ENCODE measurements at regions not wholly inside any gene's neighbourhood (a gene's known extent, or its start where the extent isn't known, plus 50 kb on each side); places are given as distances from the start of the nearest gene placed in this dataset.

GRCh38 chr1:229056046-229056445, 214.9 kb upstream of the RAB4A start:
- Histone ChIP-seq H3K4me3 (IDR thresholded peaks at IDR 0.05; ENCODE audit: insufficient read depth, low read depth, low read length) (no peak overlapping the region), H3K4me2 (no peak overlapping the region), H4K20me1 (ENCODE audit: insufficient read depth) (no peaks in the 10 kb centered on the region), H2AFZ (ENCODE audit: low read depth) (no peak overlapping the region), H3K4me1 (ENCODE audit: low read depth, poor library complexity, severe bottlenecking) (no peaks in the 10 kb centered on the region), H3K27me3 (ENCODE audit: insufficient read depth, low read depth) (no peaks in the 10 kb centered on the region), H3K27ac (no peak overlapping the region), H3K79me2 (ENCODE audit: insufficient read depth, low read depth) (no peaks in the 10 kb centered on the region), H3K9ac (no peak overlapping the region), H3K36me3 (ENCODE audit: insufficient read depth) (no peaks in the 10 kb centered on the region)
- TF ChIP-seq, protein P1, sequence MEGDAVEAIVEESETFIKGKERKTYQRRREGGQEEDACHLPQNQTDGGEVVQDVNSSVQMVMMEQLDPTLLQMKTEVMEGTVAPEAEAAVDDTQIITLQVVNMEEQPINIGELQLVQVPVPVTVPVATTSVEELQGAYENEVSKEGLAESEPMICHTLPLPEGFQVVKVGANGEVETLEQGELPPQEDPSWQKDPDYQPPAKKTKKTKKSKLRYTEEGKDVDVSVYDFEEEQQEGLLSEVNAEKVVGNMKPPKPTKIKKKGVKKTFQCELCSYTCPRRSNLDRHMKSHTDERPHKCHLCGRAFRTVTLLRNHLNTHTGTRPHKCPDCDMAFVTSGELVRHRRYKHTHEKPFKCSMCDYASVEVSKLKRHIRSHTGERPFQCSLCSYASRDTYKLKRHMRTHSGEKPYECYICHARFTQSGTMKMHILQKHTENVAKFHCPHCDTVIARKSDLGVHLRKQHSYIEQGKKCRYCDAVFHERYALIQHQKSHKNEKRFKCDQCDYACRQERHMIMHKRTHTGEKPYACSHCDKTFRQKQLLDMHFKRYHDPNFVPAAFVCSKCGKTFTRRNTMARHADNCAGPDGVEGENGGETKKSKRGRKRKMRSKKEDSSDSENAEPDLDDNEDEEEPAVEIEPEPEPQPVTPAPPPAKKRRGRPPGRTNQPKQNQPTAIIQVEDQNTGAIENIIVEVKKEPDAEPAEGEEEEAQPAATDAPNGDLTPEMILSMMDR (conservative IDR thresholded peaks at IDR 0.05; ENCODE audit: low read depth, low read length): no peak

DNA sequence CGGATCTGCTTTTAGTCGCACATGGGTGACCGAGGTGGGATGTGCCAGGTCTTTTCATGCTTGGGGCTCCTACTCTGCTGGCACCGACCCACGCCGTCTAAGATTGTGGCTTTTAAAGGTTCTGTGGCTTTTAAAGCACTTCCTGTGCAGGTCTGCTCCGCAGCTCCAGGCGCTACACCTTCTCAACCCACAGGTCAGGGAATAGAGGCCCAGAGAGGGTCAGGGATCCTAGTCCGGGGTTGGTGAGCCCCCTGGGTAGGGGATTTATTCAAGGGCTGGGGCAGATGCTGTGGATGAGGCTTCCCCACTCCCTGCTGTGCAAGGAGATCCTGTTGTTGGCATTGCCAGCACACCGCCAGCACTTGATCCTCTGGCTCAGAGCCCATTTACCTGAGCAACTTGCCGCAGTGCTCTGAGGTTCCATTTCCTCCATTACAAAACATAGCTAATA, 212.8 kb upstream of the RAB4A start:
- no peaks in the 10 kb centered on the region for H3K36me3 ChIP-seq (ENCODE audit: insufficient read depth)
- H3K4me2 ChIP-seq: no peak overlapping the region
- H3K79me2 ChIP-seq (ENCODE audit: insufficient read depth, low read depth): no peaks in the 10 kb centered on the region
- no peaks in the 10 kb centered on the region for H3K27me3 ChIP-seq (ENCODE audit: insufficient read depth, low read depth)
- no peak overlapping the region for H3K4me3 ChIP-seq (IDR thresholded peaks at IDR 0.05; ENCODE audit: insufficient read depth, low read depth, low read length)
- H4K20me1 ChIP-seq (ENCODE audit: insufficient read depth): no peaks in the 10 kb centered on the region
- no peaks in the 10 kb centered on the region for H3K4me1 ChIP-seq (ENCODE audit: low read depth, poor library complexity, severe bottlenecking)
- no peak overlapping the region for H3K27ac ChIP-seq
- H2AFZ ChIP-seq (ENCODE audit: low read depth): no peak overlapping the region
- TF ChIP-seq, protein P1 (conservative IDR thresholded peaks at IDR 0.05; ENCODE audit: low read depth, low read length): no peak
- H3K9ac ChIP-seq: no peak overlapping the region

DNA sequence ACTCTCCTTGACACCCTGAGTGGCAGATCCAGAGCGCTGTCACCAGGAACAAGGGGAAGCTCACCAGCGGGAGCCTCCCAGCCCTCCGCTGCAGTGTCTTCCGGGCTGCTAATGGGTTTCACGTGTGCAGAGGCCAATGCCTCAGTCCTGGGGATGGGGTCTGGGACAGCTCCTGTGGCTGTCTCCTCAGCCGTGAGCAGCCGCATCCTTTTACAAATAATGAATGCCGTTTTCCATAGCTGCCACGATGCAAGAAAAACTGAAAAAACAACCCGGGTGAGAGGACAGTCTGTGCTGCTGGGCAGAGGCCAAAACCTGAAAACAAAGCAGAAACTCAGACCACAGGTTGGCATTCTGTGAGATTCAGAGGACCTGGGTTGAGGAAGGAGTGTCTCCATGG, 212.2 kb upstream of the RAB4A start:
- Histone ChIP-seq H3K79me2 (ENCODE audit: insufficient read depth, low read depth) (no peaks in the 10 kb centered on the region), H3K27ac (no peak overlapping the region), H3K36me3 (ENCODE audit: insufficient read depth) (no peaks in the 10 kb centered on the region), H2AFZ (ENCODE audit: low read depth) (no peak overlapping the region), H4K20me1 (ENCODE audit: insufficient read depth) (no peaks in the 10 kb centered on the region), H3K4me3 (IDR thresholded peaks at IDR 0.05; ENCODE audit: insufficient read depth, low read depth, low read length) (no peak overlapping the region), H3K9ac (no peak overlapping the region), H3K27me3 (ENCODE audit: insufficient read depth, low read depth) (no peaks in the 10 kb centered on the region), H3K4me2 (no peak overlapping the region), H3K4me1 (ENCODE audit: low read depth, poor library complexity, severe bottlenecking) (no peaks in the 10 kb centered on the region)
- TF ChIP-seq, protein P1 (conservative IDR thresholded peaks at IDR 0.05; ENCODE audit: low read depth, low read length): no peak

GRCh38 chr1:229059671-229060539, 211.0 kb upstream of the RAB4A start:
- no peaks in the 10 kb centered on the region for H3K36me3 ChIP-seq (ENCODE audit: insufficient read depth)
- TF ChIP-seq, protein P1 (conservative IDR thresholded peaks at IDR 0.05; ENCODE audit: low read depth, low read length): no peak
- H2AFZ ChIP-seq (ENCODE audit: low read depth): no peak overlapping the region
- H3K4me3 ChIP-seq (IDR thresholded peaks at IDR 0.05; ENCODE audit: insufficient read depth, low read depth, low read length): no peak overlapping the region
- H3K79me2 ChIP-seq (ENCODE audit: insufficient read depth, low read depth): no peaks in the 10 kb centered on the region
- no peaks in the 10 kb centered on the region for H3K4me1 ChIP-seq (ENCODE audit: low read depth, poor library complexity, severe bottlenecking)
- no peaks in the 10 kb centered on the region for H4K20me1 ChIP-seq (ENCODE audit: insufficient read depth)
- H3K4me2 ChIP-seq: no peak overlapping the region
- H3K27ac ChIP-seq: no peak overlapping the region
- no peaks in the 10 kb centered on the region for H3K27me3 ChIP-seq (ENCODE audit: insufficient read depth, low read depth)
- no peak overlapping the region for H3K9ac ChIP-seq
